ENCODE measurements at regions not wholly inside any gene's neighbourhood (a gene's known extent, or its start where the extent isn't known, plus 50 kb on each side); places are given as distances from the start of the nearest gene placed in this dataset.

- H3K27ac Mint-ChIP-seq (ENCODE audit: low read depth, unreplicated experiment) = no peak overlapping the region
- intact Hi-C loops (cut with micrococcal nuclease) = loop anchor here (5.0 kb wide), 1 partner anchor 283 kb away; the partner anchor contains the start of gene NECTIN1
- peaks cover 50% of the 10 kb centered on the region for H3K27me3 Mint-ChIP-seq (ENCODE audit: insufficient read depth, unreplicated experiment)
- no peaks in the 10 kb centered on the region for H3K4me1 Mint-ChIP-seq (ENCODE audit: insufficient read depth, unreplicated experiment)
- no peak overlapping the region for H3K4me3 Mint-ChIP-seq (ENCODE audit: unreplicated experiment)
- H3K9me3 Mint-ChIP-seq (ENCODE audit: unreplicated experiment) = no peaks in the 10 kb centered on the region
- CTCF ChIA-PET = interaction anchor here (0.7 to 1.0 kb wide), 2 partner anchors 99 to 281 kb away, joined by 3 to 4 read pairs; partner anchors contain the start of gene NECTIN1
- no peak for TF ChIP-seq CTCF (IDR thresholded peaks at IDR 0.05; ENCODE audit: unreplicated experiment)
- DNase-seq (ENCODE audit: unreplicated experiment) = no peak
- H3K36me3 Mint-ChIP-seq (ENCODE audit: insufficient read depth, unreplicated experiment) = no peaks in the 10 kb centered on the region
- POLR2A ChIA-PET = no interaction called here
- no TSS peak for BruUV-seq (replicated peaks)
Observed at GRCh38 chr11:120009938-120010337, 128.0 kb downstream of the TRIM29 start.

- ChIA-PET CTCF (no interaction called here), POLR2A (interaction anchor here (0.7 kb wide), 1 partner anchor 54 kb away, joined by 3 read pairs; no protein-coding TSS in a partner anchor)
- no peak overlapping the region for H3K4me3 Mint-ChIP-seq (ENCODE audit: unreplicated experiment)
- H3K27me3 Mint-ChIP-seq (ENCODE audit: insufficient read depth, unreplicated experiment) = peaks cover 59% of the 10 kb centered on the region
- DNase-seq (ENCODE audit: unreplicated experiment) = no peak
- TF ChIP-seq CTCF (IDR thresholded peaks at IDR 0.05; ENCODE audit: unreplicated experiment) = no peak
- no peaks in the 10 kb centered on the region for H3K4me1 Mint-ChIP-seq (ENCODE audit: insufficient read depth, unreplicated experiment)
- intact Hi-C loops (cut with micrococcal nuclease) = no loop called here
- no peak overlapping the region for H3K27ac Mint-ChIP-seq (ENCODE audit: low read depth, unreplicated experiment)
- H3K36me3 Mint-ChIP-seq (ENCODE audit: insufficient read depth, unreplicated experiment) = no peaks in the 10 kb centered on the region
- H3K9me3 Mint-ChIP-seq (ENCODE audit: unreplicated experiment) = no peaks in the 10 kb centered on the region
- no TSS peak for BruUV-seq (replicated peaks)
Observed at GRCh38 chr11:120007144-120007543, 130.8 kb downstream of the TRIM29 start.

- CTCF ChIA-PET = interaction anchor here (1.0 to 1.3 kb wide), 2 partner anchors 101 to 103 kb away, joined by 3 to 5 read pairs; no protein-coding TSS in a partner anchor
- no peak for TF ChIP-seq CTCF (IDR thresholded peaks at IDR 0.05; ENCODE audit: unreplicated experiment)
- no peak overlapping the region for H3K27ac Mint-ChIP-seq (ENCODE audit: low read depth, unreplicated experiment)
- peaks cover 63% of the 10 kb centered on the region for H3K27me3 Mint-ChIP-seq (ENCODE audit: insufficient read depth, unreplicated experiment)
- H3K36me3 Mint-ChIP-seq (ENCODE audit: insufficient read depth, unreplicated experiment) = no peaks in the 10 kb centered on the region
- POLR2A ChIA-PET = interaction anchor here (1.0 kb wide), 1 partner anchor 10 kb away, joined by 3 read pairs; no protein-coding TSS in a partner anchor
- no peak overlapping the region for H3K4me3 Mint-ChIP-seq (ENCODE audit: unreplicated experiment)
- no peak for DNase-seq (ENCODE audit: unreplicated experiment)
- no peaks in the 10 kb centered on the region for H3K4me1 Mint-ChIP-seq (ENCODE audit: insufficient read depth, unreplicated experiment)
- intact Hi-C loops (cut with micrococcal nuclease) = no loop called here
- BruUV-seq (replicated peaks) = no TSS peak
- no peaks in the 10 kb centered on the region for H3K9me3 Mint-ChIP-seq (ENCODE audit: unreplicated experiment)
Observed at GRCh38 chr11:120004723-120005122, 133.2 kb downstream of the TRIM29 start.

GRCh38 chr11:120001178-120002090, 136.5 kb downstream of the TRIM29 start:
- intact Hi-C loops (cut with micrococcal nuclease) = no loop called here
- no peak for TF ChIP-seq CTCF (IDR thresholded peaks at IDR 0.05; ENCODE audit: unreplicated experiment)
- H3K27ac Mint-ChIP-seq (ENCODE audit: low read depth, unreplicated experiment) = no peak overlapping the region
- no TSS peak for BruUV-seq (replicated peaks)
- DNase-seq (ENCODE audit: unreplicated experiment) = no peak
- H3K9me3 Mint-ChIP-seq (ENCODE audit: unreplicated experiment) = no peaks in the 10 kb centered on the region
- ChIA-PET CTCF (interaction anchor here (0.6 to 1.6 kb wide), 3 partner anchors 106 to 272 kb away, joined by 3 to 6 read pairs (median 3); partner anchors contain the start of gene NECTIN1), POLR2A (no interaction called here)
- H3K4me3 Mint-ChIP-seq (ENCODE audit: unreplicated experiment) = no peak overlapping the region
- no peaks in the 10 kb centered on the region for H3K4me1 Mint-ChIP-seq (ENCODE audit: insufficient read depth, unreplicated experiment)
- H3K27me3 Mint-ChIP-seq (ENCODE audit: insufficient read depth, unreplicated experiment) = peaks cover 44% of the 10 kb centered on the region
- H3K36me3 Mint-ChIP-seq (ENCODE audit: insufficient read depth, unreplicated experiment) = no peaks in the 10 kb centered on the region

Measured in MCF 10A (cell line).